ENCODE measurements at regions not wholly inside any gene's neighbourhood (a gene's known extent, or its start where the extent isn't known, plus 50 kb on each side); places are given as distances from the start of the nearest gene placed in this dataset.

- no peak for TF ChIP-seq CTCF (conservative IDR thresholded peaks at IDR 0.05)
- no peak for TF ChIP-seq ZFX (IDR thresholded peaks at IDR 0.05)
Measured at GRCh38 chr4:30434656-30435055, 285.5 kb upstream of the PCDH7 start.

GRCh38 chr4:30436394-30436793 lies 283.8 kb upstream of the PCDH7 start:
- TF ChIP-seq ZFX (IDR thresholded peaks at IDR 0.05) (no peak), CTCF (conservative IDR thresholded peaks at IDR 0.05) (no peak)
- no peak overlapping the region for H3K27ac ChIP-seq

More at GRCh38 chr4:30434656-30435055, 285.5 kb upstream of the PCDH7 start:
- H3K27ac ChIP-seq = no peak overlapping the region

GRCh38 chr4:30437316-30437715 lies 282.9 kb upstream of the PCDH7 start:
- no peak for TF ChIP-seq ZFX (IDR thresholded peaks at IDR 0.05)
- no peak for TF ChIP-seq CTCF (conservative IDR thresholded peaks at IDR 0.05)
- no peak overlapping the region for H3K27ac ChIP-seq

- TF ChIP-seq ZFX (IDR thresholded peaks at IDR 0.05) (no peak), CTCF (conservative IDR thresholded peaks at IDR 0.05) (no peak)
- H3K27ac ChIP-seq = no peak overlapping the region
Measured at GRCh38 chr4:30443289-30443688, 276.9 kb upstream of the PCDH7 start.

- H3K27ac ChIP-seq = no peak overlapping the region
- TF ChIP-seq CTCF (conservative IDR thresholded peaks at IDR 0.05) = no peak
- TF ChIP-seq ZFX (IDR thresholded peaks at IDR 0.05) = no peak
Measured at GRCh38 chr4:30450474-30450873, 269.7 kb upstream of the PCDH7 start.

- no peak for TF ChIP-seq CTCF (conservative IDR thresholded peaks at IDR 0.05)
- TF ChIP-seq ZFX (IDR thresholded peaks at IDR 0.05) = no peak
- H3K27ac ChIP-seq = no peak overlapping the region
Measured at GRCh38 chr4:30454504-30454903, 265.7 kb upstream of the PCDH7 start.

GRCh38 chr4:30456716-30457115 lies 263.5 kb upstream of the PCDH7 start:
- TF ChIP-seq CTCF (conservative IDR thresholded peaks at IDR 0.05) = no peak
- no peak for TF ChIP-seq ZFX (IDR thresholded peaks at IDR 0.05)
- no peak overlapping the region for H3K27ac ChIP-seq

Measured in C4-2B (cell line).